ENCODE measurements at regions not wholly inside any gene's neighbourhood (a gene's known extent, or its start where the extent isn't known, plus 50 kb on each side); places are given as distances from the start of the nearest gene placed in this dataset.

DNA sequence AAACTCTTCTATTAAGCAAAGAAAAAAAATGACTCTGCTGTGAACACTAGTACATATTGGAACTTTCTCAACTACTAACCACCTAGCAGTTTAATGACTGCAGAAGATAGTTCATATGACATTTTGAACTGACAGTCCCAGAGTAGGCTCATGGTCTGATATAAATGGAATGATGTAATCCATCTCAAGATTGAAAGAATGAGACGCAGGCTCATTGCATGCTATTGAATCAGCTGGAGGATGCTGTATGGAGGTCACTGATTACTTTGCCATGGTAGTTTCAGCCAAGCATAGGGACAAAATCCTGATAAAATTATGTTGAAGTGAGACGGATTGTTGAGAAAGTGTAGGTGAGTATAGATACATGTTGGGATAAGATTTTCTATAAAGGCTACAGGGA is 217.6 kb upstream of the SEMA3E start:
- TF ChIP-seq, protein P1, sequence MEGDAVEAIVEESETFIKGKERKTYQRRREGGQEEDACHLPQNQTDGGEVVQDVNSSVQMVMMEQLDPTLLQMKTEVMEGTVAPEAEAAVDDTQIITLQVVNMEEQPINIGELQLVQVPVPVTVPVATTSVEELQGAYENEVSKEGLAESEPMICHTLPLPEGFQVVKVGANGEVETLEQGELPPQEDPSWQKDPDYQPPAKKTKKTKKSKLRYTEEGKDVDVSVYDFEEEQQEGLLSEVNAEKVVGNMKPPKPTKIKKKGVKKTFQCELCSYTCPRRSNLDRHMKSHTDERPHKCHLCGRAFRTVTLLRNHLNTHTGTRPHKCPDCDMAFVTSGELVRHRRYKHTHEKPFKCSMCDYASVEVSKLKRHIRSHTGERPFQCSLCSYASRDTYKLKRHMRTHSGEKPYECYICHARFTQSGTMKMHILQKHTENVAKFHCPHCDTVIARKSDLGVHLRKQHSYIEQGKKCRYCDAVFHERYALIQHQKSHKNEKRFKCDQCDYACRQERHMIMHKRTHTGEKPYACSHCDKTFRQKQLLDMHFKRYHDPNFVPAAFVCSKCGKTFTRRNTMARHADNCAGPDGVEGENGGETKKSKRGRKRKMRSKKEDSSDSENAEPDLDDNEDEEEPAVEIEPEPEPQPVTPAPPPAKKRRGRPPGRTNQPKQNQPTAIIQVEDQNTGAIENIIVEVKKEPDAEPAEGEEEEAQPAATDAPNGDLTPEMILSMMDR (conservative IDR thresholded peaks at IDR 0.05; ENCODE audit: control insufficient read depth, insufficient read depth, low read depth, low read length), result no peak
- H3K4me3 ChIP-seq (ENCODE audit: control insufficient read depth, low read depth, low read length), result no peak overlapping the region
- no peak for DNase-seq (ENCODE audit: low read depth)

DNA sequence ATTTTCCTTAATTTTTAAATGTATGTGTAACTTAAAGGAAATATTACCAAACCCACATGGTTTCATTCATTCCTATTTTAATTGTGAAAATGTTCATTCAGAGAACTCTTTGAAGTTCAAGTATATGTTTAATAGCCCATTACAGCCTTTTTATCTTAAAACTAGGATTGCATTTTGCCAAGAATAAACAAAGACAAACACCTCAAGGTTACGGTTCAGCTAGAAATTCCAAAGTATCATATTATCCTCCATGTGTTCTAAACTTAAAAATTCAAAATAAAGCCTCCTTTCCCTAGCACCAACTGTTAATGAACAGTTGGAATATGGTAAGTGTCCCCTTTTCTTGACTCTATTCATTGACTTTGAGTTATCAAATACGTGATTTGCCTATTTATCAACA is 215.6 kb upstream of the SEMA3E start:
- no peak for DNase-seq (ENCODE audit: low read depth)
- TF ChIP-seq, protein P1 (conservative IDR thresholded peaks at IDR 0.05; ENCODE audit: control insufficient read depth, insufficient read depth, low read depth, low read length), result no peak

DNA sequence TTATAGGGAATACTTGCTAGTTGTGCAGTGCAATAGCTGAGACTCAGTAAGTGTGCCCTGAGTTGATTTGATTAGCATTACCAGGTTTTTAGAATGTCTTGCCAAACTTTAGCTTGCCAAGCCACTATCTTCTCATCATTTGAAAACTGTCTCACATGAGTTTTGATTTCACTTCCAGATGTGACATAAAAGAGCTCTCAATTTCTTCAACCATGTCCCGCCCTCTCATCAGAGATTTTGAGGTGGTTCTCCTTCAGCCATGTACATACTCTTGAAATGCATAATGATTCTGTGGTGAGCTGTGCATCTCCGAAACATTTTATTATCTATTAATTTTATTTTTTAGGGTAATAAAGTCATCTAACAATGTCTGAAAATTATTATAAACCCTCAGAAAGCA is 215.0 kb upstream of the SEMA3E start:
- no peak overlapping the region for H3K4me3 ChIP-seq (ENCODE audit: control insufficient read depth, low read depth, low read length)
- no peak for DNase-seq (ENCODE audit: low read depth)
- TF ChIP-seq, protein P1 (conservative IDR thresholded peaks at IDR 0.05; ENCODE audit: control insufficient read depth, insufficient read depth, low read depth, low read length), result no peak

More for the DNA sequence above, 215.6 kb upstream of the SEMA3E start:
- no peak overlapping the region for H3K4me3 ChIP-seq (ENCODE audit: control insufficient read depth, low read depth, low read length)

DNA sequence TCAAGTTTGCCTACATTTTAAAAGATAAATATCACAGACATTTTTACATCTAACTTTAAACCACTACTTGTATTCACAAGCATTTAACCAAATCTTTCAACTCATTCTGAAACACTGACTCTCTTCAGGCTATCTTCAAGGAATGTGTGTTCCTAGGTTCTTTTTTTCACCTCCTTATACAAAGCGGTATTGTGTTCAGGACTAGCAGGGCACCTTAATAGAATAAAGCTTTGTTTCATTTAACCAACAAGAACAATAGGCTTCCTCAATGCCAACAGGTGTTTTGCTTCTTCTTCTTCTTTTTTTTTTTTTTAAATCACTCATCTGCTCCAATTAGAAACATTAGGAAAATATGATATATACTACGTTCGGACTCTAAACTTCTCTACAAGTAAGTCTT is 212.9 kb upstream of the SEMA3E start:
- TF ChIP-seq, protein P1 (conservative IDR thresholded peaks at IDR 0.05; ENCODE audit: control insufficient read depth, insufficient read depth, low read depth, low read length), result no peak
- DNase-seq (ENCODE audit: low read depth), result no peak
- H3K4me3 ChIP-seq (ENCODE audit: control insufficient read depth, low read depth, low read length), result no peak overlapping the region

DNA sequence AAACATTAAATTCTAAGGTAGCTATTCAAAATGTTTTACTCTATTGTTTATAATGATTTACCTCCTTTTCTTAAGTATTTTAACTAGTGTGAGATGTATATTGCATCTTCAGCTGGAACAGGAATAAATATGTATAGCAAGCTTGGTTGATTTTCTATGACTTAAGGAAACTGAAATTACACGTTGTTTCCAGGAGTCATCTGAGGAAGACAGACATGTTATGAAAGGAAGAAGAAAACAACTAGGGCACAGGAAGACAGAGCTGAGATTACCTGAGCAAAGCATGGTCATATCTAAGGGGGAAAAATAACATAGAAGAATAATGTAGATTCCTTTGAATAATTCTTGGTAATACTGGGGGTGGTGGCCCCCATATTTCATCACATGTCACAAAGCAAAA is 210.9 kb upstream of the SEMA3E start:
- TF ChIP-seq, protein P1 (conservative IDR thresholded peaks at IDR 0.05; ENCODE audit: control insufficient read depth, insufficient read depth, low read depth, low read length), result no peak
- H3K4me3 ChIP-seq (ENCODE audit: control insufficient read depth, low read depth, low read length), result no peak overlapping the region
- DNase-seq (ENCODE audit: low read depth), result no peak

DNA sequence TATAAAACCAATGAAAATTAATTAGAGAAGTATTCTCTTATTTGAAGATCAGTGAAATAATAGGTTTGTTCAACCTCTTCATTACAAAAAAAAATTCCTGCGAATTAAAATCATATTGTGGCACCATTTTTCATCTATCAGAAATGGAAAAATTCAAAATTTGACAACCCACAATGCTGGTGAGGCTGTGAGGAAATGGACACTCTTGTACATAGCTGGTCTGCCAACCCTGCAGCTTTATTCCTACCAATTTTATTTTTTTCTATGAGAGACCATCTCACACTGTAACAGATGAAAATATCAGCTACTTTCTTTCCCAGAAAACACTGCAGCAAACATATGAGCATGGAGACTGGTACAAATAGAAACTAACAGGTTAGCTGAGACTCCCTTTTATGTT is 208.8 kb upstream of the SEMA3E start:
- no peak for DNase-seq (ENCODE audit: low read depth)
- TF ChIP-seq, protein P1 (conservative IDR thresholded peaks at IDR 0.05; ENCODE audit: control insufficient read depth, insufficient read depth, low read depth, low read length), result no peak
- H3K4me3 ChIP-seq (ENCODE audit: control insufficient read depth, low read depth, low read length), result no peak overlapping the region

DNA sequence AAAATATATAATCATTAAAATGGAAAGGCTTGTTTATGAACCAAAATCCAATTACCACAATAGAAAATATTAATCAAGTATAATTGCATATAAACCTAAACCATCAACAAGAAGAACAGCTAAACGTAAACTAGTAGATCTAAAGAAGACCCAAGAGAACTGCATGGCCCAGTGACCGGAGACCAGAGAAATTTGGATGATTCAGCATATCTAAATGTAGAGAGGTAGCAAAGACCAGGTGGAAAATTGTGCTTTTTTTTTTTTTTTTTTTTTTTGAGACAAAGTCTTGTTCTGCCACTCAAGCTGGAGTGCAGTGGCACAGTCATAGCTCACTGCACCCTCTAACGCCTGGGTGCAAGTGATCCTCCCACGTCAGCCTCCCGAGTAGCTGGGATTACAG is 207.2 kb upstream of the SEMA3E start:
- H3K4me3 ChIP-seq (ENCODE audit: control insufficient read depth, low read depth, low read length), result no peak overlapping the region
- TF ChIP-seq, protein P1 (conservative IDR thresholded peaks at IDR 0.05; ENCODE audit: control insufficient read depth, insufficient read depth, low read depth, low read length), result no peak
- no peak for DNase-seq (ENCODE audit: low read depth)

All from fibroblast of mammary gland (primary cell).